CD4-positive, alpha-beta memory T cell (primary cell): ENCODE measurements at regions not wholly inside any gene's neighbourhood (a gene's known extent, or its start where the extent isn't known, plus 50 kb on each side); places are given as distances from the start of the nearest gene placed in this dataset.
A peak's percentile ranks its signal among the peaks of the same experiment; 100 is the strongest.

Experiments
- CTCF ChIA-PET: fragments of 350-600 bp; sonication (Branson Sonifier 250); formaldehyde crosslinking; loops from one replicate; lab custom pipeline; 2021; ENCODE audit warnings: inconsistent platforms; ENCODE audit not compliant: partially characterized antibody; lab: Charles Lee
- POLR2A ChIA-PET: fragments of 350-600 bp; sonication (Branson Sonifier 250); formaldehyde crosslinking; loops from one replicate; lab custom pipeline; 2021; ENCODE audit not compliant: partially characterized antibody; lab: Charles Lee
- DNase-seq, 5 donors: peaks; one replicate each; pipeline versions ENCODE4 v3.0.0 to v3.0.0-alpha.2; 2020 to 2022; ENCODE audit warnings: mixed read lengths in 1 of 5
- H3K27ac ChIP-seq: one replicate; pipeline ENCODE4 v1.7.0; 2013; ENCODE audit warnings: low read depth, low read length
- H3K27me3 ChIP-seq: 2 replicates; pipeline ENCODE4 v1.7.0; 2013; ENCODE audit warnings: mild to moderate bottlenecking, low read length, moderate library complexity; ENCODE audit not compliant: insufficient read depth
- H3K36me3 ChIP-seq: 2 replicates; pipeline ENCODE4 v1.7.0; 2013; ENCODE audit warnings: mild to moderate bottlenecking, low read length, moderate library complexity; ENCODE audit not compliant: insufficient read depth
- H3K4me1 ChIP-seq: 2 replicates; pipeline ENCODE4 v1.7.0; 2013; ENCODE audit warnings: mild to moderate bottlenecking, low read length, moderate library complexity; ENCODE audit not compliant: insufficient read depth
- H3K4me3 ChIP-seq, 2 donors: one replicate each; pipeline ENCODE4 v1.7.0; 2013; ENCODE audit warnings: low read length in 2 of 2, mild to moderate bottlenecking in 1 of 2
- H3K9me3 ChIP-seq, 2 donors: one replicate each; pipeline ENCODE4 v1.7.0; 2013; ENCODE audit warnings: low read length in 2 of 2, control low read depth in 1 of 2; ENCODE audit not compliant: control insufficient read depth in 1 of 2
- H3K27ac Mint-ChIP-seq, 7 donors: one replicate each; pipeline ENCODE4 v1.8.0; 2020 to 2021; ENCODE audit warnings: mixed read lengths in 7 of 7, mild to moderate bottlenecking in 6 of 7, inconsistent platforms in 3 of 7, moderate library complexity in 3 of 7
- H3K27me3 Mint-ChIP-seq, 2 donors: one replicate each; pipeline ENCODE4 v1.8.0; 2020 to 2021; ENCODE audit warnings: mixed read lengths in 2 of 2
- H3K36me3 Mint-ChIP-seq, 2 donors: one replicate each; pipeline ENCODE4 v1.8.0; 2020 to 2021; ENCODE audit warnings: mixed read lengths in 2 of 2, inconsistent platforms in 1 of 2, mild to moderate bottlenecking in 1 of 2
- H3K4me1 Mint-ChIP-seq, 4 donors: one replicate each; pipeline ENCODE4 v1.8.0; 2020 to 2021; ENCODE audit warnings: mixed read lengths in 4 of 4, mild to moderate bottlenecking in 1 of 4
- H3K4me3 Mint-ChIP-seq, 8 donors: one replicate each; pipeline ENCODE4 v1.8.0; 2020 to 2021; ENCODE audit warnings: mixed read lengths in 8 of 8, mild to moderate bottlenecking in 7 of 8, moderate library complexity in 6 of 8, inconsistent platforms in 3 of 8
- H3K9me3 Mint-ChIP-seq, 8 donors: one replicate each; pipeline ENCODE4 v1.8.0; 2020 to 2021; ENCODE audit warnings: mixed read lengths in 8 of 8, mild to moderate bottlenecking in 5 of 8, inconsistent platforms in 3 of 8, moderate library complexity in 1 of 8
- intact Hi-C: fragments of 100-400 bp; cut with micrococcal nuclease; formaldehyde crosslinking; loops from one replicate; pipeline ENCODE4 v1.15.1; 2023

GRCh38 chr2:147487286-147487977, 357.4 kb upstream of the ACVR2A start:
- Histone ChIP-seq H3K4me1 (peaks cover 40% of the 10 kb centered on the region), H3K27me3 (no peaks in the 10 kb centered on the region), H3K36me3 (no peaks in the 10 kb centered on the region), H3K9me3 (no peaks in the 10 kb centered on the region), H3K27ac (no peak overlapping the region), H3K4me3 (no peak overlapping the region)
- Mint-ChIP-seq H3K36me3 (no peaks in the 10 kb centered on the region), H3K4me1 (peaks cover 26 to 44% (median 32%) of the 10 kb centered on the region in 4 donors), H3K27me3 (no peaks in the 10 kb centered on the region), H3K27ac (no peak overlapping the region), H3K9me3 (no peaks in the 10 kb centered on the region), H3K4me3 (no peak overlapping the region)
- ChIA-PET POLR2A (no interaction called here), CTCF (no interaction called here)
- intact Hi-C loops = loop anchor here (5.0 kb wide), 1 partner anchor 40 kb away; no protein-coding TSS in a partner anchor
- no peak for DNase-seq

GRCh38 chr2:147485210-147485851, 359.5 kb upstream of the ACVR2A start:
- Histone ChIP-seq H3K4me1 (peaks cover 22% of the 10 kb centered on the region), H3K27ac (no peak overlapping the region), H3K36me3 (no peaks in the 10 kb centered on the region), H3K9me3 (no peaks in the 10 kb centered on the region), H3K27me3 (no peaks in the 10 kb centered on the region), H3K4me3 (no peak overlapping the region)
- CTCF ChIA-PET = no interaction called here
- no peaks in the 10 kb centered on the region for H3K27me3 Mint-ChIP-seq
- H3K4me1 Mint-ChIP-seq = peaks cover 10 to 25% (median 16%) of the 10 kb centered on the region in 4 donors
- POLR2A ChIA-PET = no interaction called here
- H3K4me3 Mint-ChIP-seq = no peak overlapping the region
- no peak for DNase-seq
- H3K36me3 Mint-ChIP-seq = no peaks in the 10 kb centered on the region
- H3K9me3 Mint-ChIP-seq = no peaks in the 10 kb centered on the region
- intact Hi-C loops = loop anchor here (5.0 kb wide), 1 partner anchor 38 kb away; no protein-coding TSS in a partner anchor
- no peak overlapping the region for H3K27ac Mint-ChIP-seq

- Histone ChIP-seq H3K9me3 (no peaks in the 10 kb centered on the region), H3K27me3 (no peaks in the 10 kb centered on the region), H3K36me3 (no peaks in the 10 kb centered on the region), H3K4me1 (peaks cover 9% of the 10 kb centered on the region), H3K27ac (no peak overlapping the region), H3K4me3 (no peak overlapping the region)
- ChIA-PET POLR2A (no interaction called here), CTCF (interaction anchor here (1.6 kb wide), 1 partner anchor 18 kb away, joined by 3 read pairs; no protein-coding TSS in a partner anchor)
- Mint-ChIP-seq H3K27me3 (no peaks in the 10 kb centered on the region), H3K9me3 (no peaks in the 10 kb centered on the region), H3K4me1 (peaks cover 3 to 13% (median 7%) of the 10 kb centered on the region in 4 donors), H3K4me3 (no peak overlapping the region), H3K36me3 (no peaks in the 10 kb centered on the region), H3K27ac (no peak overlapping the region)
- intact Hi-C loops = no loop called here
- DNase-seq = no peak
Observed at GRCh38 chr2:147483911-147484310, 360.9 kb upstream of the ACVR2A start.

- POLR2A ChIA-PET = no interaction called here
- peak overlapping the region in 1 of 8 donors; percentile 5 for H3K4me3 Mint-ChIP-seq
Observed at GRCh38 chr2:147482916-147483669, 361.7 kb upstream of the ACVR2A start.

GRCh38 chr2:147482111-147482895, 362.5 kb upstream of the ACVR2A start:
- intact Hi-C loops = no loop called here
- peaks cover 0 to 8% (median 7%) of the 10 kb centered on the region in 4 donors for H3K4me1 Mint-ChIP-seq
- H3K27me3 Mint-ChIP-seq = no peaks in the 10 kb centered on the region
- CTCF ChIA-PET = no interaction called here
- no peak overlapping the region for H3K27ac Mint-ChIP-seq
- DNase-seq = no peak
- H3K4me3 Mint-ChIP-seq = no peak overlapping the region
- Histone ChIP-seq H3K36me3 (no peaks in the 10 kb centered on the region), H3K9me3 (no peaks in the 10 kb centered on the region), H3K4me3 (no peak overlapping the region), H3K4me1 (peaks cover 6% of the 10 kb centered on the region), H3K27ac (no peak overlapping the region), H3K27me3 (no peaks in the 10 kb centered on the region)
- POLR2A ChIA-PET = no interaction called here
- H3K9me3 Mint-ChIP-seq = peaks cover 0 to 3% (median 0%) of the 10 kb centered on the region in 8 donors
- H3K36me3 Mint-ChIP-seq = no peaks in the 10 kb centered on the region

More at GRCh38 chr2:147482916-147483669, 361.7 kb upstream of the ACVR2A start:
- H3K4me1 Mint-ChIP-seq = peaks cover 0 to 8% (median 7%) of the 10 kb centered on the region in 4 donors
- peaks cover 6% of the 10 kb centered on the region for H3K4me1 ChIP-seq
- H3K27ac Mint-ChIP-seq = no peak overlapping the region
- no peaks in the 10 kb centered on the region for H3K36me3 Mint-ChIP-seq
- no peak overlapping the region for H3K27ac ChIP-seq
- intact Hi-C loops = no loop called here
- H3K27me3 Mint-ChIP-seq = no peaks in the 10 kb centered on the region
- no peaks in the 10 kb centered on the region for H3K27me3 ChIP-seq
- CTCF ChIA-PET = interaction anchor here (1.6 kb wide), 1 partner anchor 19 kb away, joined by 3 read pairs; no protein-coding TSS in a partner anchor
- H3K4me3 ChIP-seq = no peak overlapping the region
- no peaks in the 10 kb centered on the region for H3K36me3 ChIP-seq
- H3K9me3 ChIP-seq = no peaks in the 10 kb centered on the region
- H3K9me3 Mint-ChIP-seq = peaks cover 0 to under 1% (median 0%) of the 10 kb centered on the region in 8 donors
- no peak for DNase-seq

- H3K27ac ChIP-seq = no peak overlapping the region
- H3K4me3 Mint-ChIP-seq = no peak overlapping the region
Observed at GRCh38 chr2:147479358-147479757, 365.5 kb upstream of the ACVR2A start.

More at GRCh38 chr2:147479358-147479757, 365.5 kb upstream of the ACVR2A start:
- peaks cover 0 to 6% (median 3%) of the 10 kb centered on the region in 4 donors for H3K4me1 Mint-ChIP-seq
- POLR2A ChIA-PET = interaction anchor here (1.4 kb wide), 1 partner anchor 184 kb away, joined by 4 read pairs; no protein-coding TSS in a partner anchor
- no peak overlapping the region for H3K27ac Mint-ChIP-seq
- CTCF ChIA-PET = interaction anchor here (1.2 kb wide), 1 partner anchor 177 kb away, joined by 3 read pairs; no protein-coding TSS in a partner anchor
- DNase-seq = no peak
- peaks cover 0 to 6% (median 0%) of the 10 kb centered on the region in 8 donors for H3K9me3 Mint-ChIP-seq
- no peaks in the 10 kb centered on the region for H3K36me3 Mint-ChIP-seq
- no peaks in the 10 kb centered on the region for H3K27me3 ChIP-seq
- no peaks in the 10 kb centered on the region for H3K36me3 ChIP-seq
- no peaks in the 10 kb centered on the region for H3K9me3 ChIP-seq
- no peak overlapping the region for H3K4me3 ChIP-seq
- peaks cover 0 to 1% of the 10 kb centered on the region in 2 donors for H3K27me3 Mint-ChIP-seq
- intact Hi-C loops = no loop called here
- H3K4me1 ChIP-seq = peaks cover 6% of the 10 kb centered on the region
